ENCODE measurements at regions not wholly inside any gene's neighbourhood (a gene's known extent, or its start where the extent isn't known, plus 50 kb on each side); places are given as distances from the start of the nearest gene placed in this dataset.

- Histone ChIP-seq H3K27me3 (no peaks in the 10 kb centered on the region), H3K27ac (no peak overlapping the region), H3K9me3 (no peaks in the 10 kb centered on the region), H3K4me3 (no peak overlapping the region), H3K36me3 (no peaks in the 10 kb centered on the region), H3K4me1 (no peaks in the 10 kb centered on the region)
- TF ChIP-seq POLR2AphosphoS5 (IDR thresholded peaks at IDR 0.05): no peak
- TF ChIP-seq EP300 (IDR thresholded peaks at IDR 0.05; ENCODE audit: low read depth): no peak
- TF ChIP-seq POLR2A (IDR thresholded peaks at IDR 0.05): no peak
- no peak for TF ChIP-seq CTCF (IDR thresholded peaks at IDR 0.05)
- DNase-seq: no peak
- 85 to 89% methylated on average over 7 to 14 of the region's 14 CpGs for WGBS, 2 donors (ENCODE audit: low coverage in 1 of 2)
- intact Hi-C loops (cut with DNase I; ENCODE audit: low total_unique reads) (no loop called here), in situ Hi-C loops (cut with MboI; ENCODE audit: low pct_ligation_motif_present in 1 of 4, low pct_unique_long_range_greater_than_20kb in 1 of 4, low sequenced_read_pairs in 3 of 4) (no loop called here)
Observed at GRCh38 chr3:75136100-75136897, 521.8 kb upstream of the CNTN3 start.

GRCh38 chr3:75138345-75138744, 523.9 kb upstream of the CNTN3 start:
- H3K27me3 ChIP-seq: no peaks in the 10 kb centered on the region
- H3K4me3 ChIP-seq: no peak overlapping the region
- 88 to 97% methylated on average over 5 to 7 of the region's 7 CpGs for WGBS, 2 donors (ENCODE audit: low coverage in 1 of 2)
- H3K9me3 ChIP-seq: no peaks in the 10 kb centered on the region
- intact Hi-C loops (cut with DNase I; ENCODE audit: low total_unique reads) (no loop called here), in situ Hi-C loops (cut with MboI; ENCODE audit: low pct_ligation_motif_present in 1 of 4, low pct_unique_long_range_greater_than_20kb in 1 of 4, low sequenced_read_pairs in 3 of 4) (no loop called here)
- TF ChIP-seq CTCF (IDR thresholded peaks at IDR 0.05) (no peak), EP300 (IDR thresholded peaks at IDR 0.05; ENCODE audit: low read depth) (no peak), POLR2AphosphoS5 (IDR thresholded peaks at IDR 0.05) (no peak), POLR2A (IDR thresholded peaks at IDR 0.05) (no peak)
- no peaks in the 10 kb centered on the region for H3K36me3 ChIP-seq
- no peak for DNase-seq
- H3K27ac ChIP-seq: no peak overlapping the region
- no peaks in the 10 kb centered on the region for H3K4me1 ChIP-seq

- in situ Hi-C loops (cut with MboI; ENCODE audit: low pct_ligation_motif_present in 1 of 4, low pct_unique_long_range_greater_than_20kb in 1 of 4, low sequenced_read_pairs in 3 of 4) (no loop called here), intact Hi-C loops (cut with DNase I; ENCODE audit: low total_unique reads) (no loop called here)
- WGBS, 2 donors (ENCODE audit: low coverage in 1 of 2): 88 to 89% methylated on average over 3 to 8 of the region's 8 CpGs
- Histone ChIP-seq H3K27me3 (no peaks in the 10 kb centered on the region), H3K4me3 (no peak overlapping the region), H3K9me3 (no peaks in the 10 kb centered on the region), H3K27ac (no peak overlapping the region), H3K36me3 (no peaks in the 10 kb centered on the region), H3K4me1 (no peaks in the 10 kb centered on the region)
- TF ChIP-seq POLR2AphosphoS5 (IDR thresholded peaks at IDR 0.05): no peak
- no peak for TF ChIP-seq CTCF (IDR thresholded peaks at IDR 0.05)
- TF ChIP-seq POLR2A (IDR thresholded peaks at IDR 0.05): no peak
- TF ChIP-seq EP300 (IDR thresholded peaks at IDR 0.05; ENCODE audit: low read depth): no peak
- no peak for DNase-seq
Observed at GRCh38 chr3:75140904-75141615, 523.1 kb upstream of the FRG2C start.

GRCh38 chr3:75144406-75144805, 519.7 kb upstream of the FRG2C start:
- Histone ChIP-seq H3K27me3 (no peaks in the 10 kb centered on the region), H3K27ac (no peak overlapping the region), H3K4me3 (no peak overlapping the region), H3K4me1 (no peaks in the 10 kb centered on the region), H3K9me3 (no peaks in the 10 kb centered on the region), H3K36me3 (no peaks in the 10 kb centered on the region)
- 90 to 96% methylated on average over 2 to 3 of the region's 3 CpGs for WGBS, 2 donors (ENCODE audit: low coverage in 1 of 2)
- intact Hi-C loops (cut with DNase I; ENCODE audit: low total_unique reads) (no loop called here), in situ Hi-C loops (cut with MboI; ENCODE audit: low pct_ligation_motif_present in 1 of 4, low pct_unique_long_range_greater_than_20kb in 1 of 4, low sequenced_read_pairs in 3 of 4) (no loop called here)
- no peak for DNase-seq
- TF ChIP-seq POLR2A (IDR thresholded peaks at IDR 0.05): no peak
